HEK293 (cell line): ENCODE measurements at regions not wholly inside any gene's neighbourhood (a gene's known extent, or its start where the extent isn't known, plus 50 kb on each side); places are given as distances from the start of the nearest gene placed in this dataset.

Experiments used
- CTCF ChIA-PET: fragments of 350-600 bp; formaldehyde crosslinking; extraction: SDS; loops from one replicate; lab custom pipeline; 2021; ENCODE audit warnings: antibody characterized with exemption; lab: Yijun Ruan, JAX
- POLR2A ChIA-PET: fragments of 300-600 bp; formaldehyde crosslinking; extraction: SDS; loops from one replicate; lab custom pipeline; 2020; ENCODE audit warnings: antibody characterized with exemption, inconsistent platforms; lab: Yijun Ruan, JAX
- H3K27ac ChIP-seq: fragments of 200-500 bp; sonication (Bioruptor generic); 2 replicates; pipeline ENCODE4 v1.5.1; 2014; ENCODE audit warnings: low read depth, low read length, control low read depth, inconsistent platforms; ENCODE audit errors: extremely low read depth
- H3K36me3 ChIP-seq, 2 experiments: fragments of 200-500 bp in 1 of 2; sonication (Bioruptor generic) in 1 of 2; 1 replicate in 1 of 2; 2 replicates in 1 of 2; pipeline ENCODE4 v1.5.1; 2014 to 2017; ENCODE audit warnings: inconsistent platforms in 2 of 2, low read length in 2 of 2; ENCODE audit not compliant: control insufficient read depth in 2 of 2, insufficient read depth in 1 of 2
- H3K4me1 ChIP-seq: fragments of 200-500 bp; sonication (Bioruptor generic); 2 replicates; pipeline ENCODE4 v1.5.1; 2014; ENCODE audit warnings: mild to moderate bottlenecking, low read length, inconsistent platforms; ENCODE audit not compliant: control insufficient read depth, insufficient read depth
- H3K4me3 ChIP-seq: 2 replicates; pipeline ENCODE4 v1.5.1; 2011; ENCODE audit warnings: low read depth, mild to moderate bottlenecking, control low read depth, low read length, moderate library complexity
- H3K9me3 ChIP-seq: fragments of 200-500 bp; sonication (Bioruptor generic); 2 replicates; pipeline ENCODE4 v1.5.1; 2014; ENCODE audit warnings: low read depth, low read length, inconsistent platforms; ENCODE audit not compliant: control insufficient read depth, insufficient read depth
- FEZF1 ChIP-seq: fragments of 450-650 bp; formaldehyde crosslinking; IDR thresholded peaks from 2 replicates; pipeline ENCODE4 v1.5.1; 2016; ENCODE audit warnings: missing biosample characterization, missing genetic modification characterization
- GFI1B ChIP-seq: fragments of 450-650 bp; formaldehyde crosslinking; IDR thresholded peaks from 2 replicates; pipeline ENCODE4 v1.5.1; 2016; ENCODE audit warnings: missing biosample characterization, missing genetic modification characterization
- HOXA7 ChIP-seq: sonication (generic); formaldehyde crosslinking; IDR thresholded peaks from 2 replicates; pipeline ENCODE4 v1.8.1; 2022; ENCODE audit warnings: missing genetic modification reagents, borderline replicate concordance
- HOXC10 ChIP-seq: sonication (generic); formaldehyde crosslinking; IDR thresholded peaks from 2 replicates; pipeline ENCODE4 v1.8.1; 2023; ENCODE audit warnings: mild to moderate bottlenecking, missing genetic modification reagents
- OSR2 ChIP-seq: fragments of 450-650 bp; formaldehyde crosslinking; IDR thresholded peaks from 2 replicates; pipeline ENCODE4 v1.5.1; 2016; ENCODE audit warnings: missing biosample characterization, missing genetic modification characterization
- SP3 ChIP-seq: fragments of 450-650 bp; formaldehyde crosslinking; IDR thresholded peaks from 2 replicates; pipeline ENCODE4 v1.5.1; 2016; ENCODE audit warnings: missing biosample characterization, missing genetic modification characterization
- WT1 ChIP-seq: fragments of 450-650 bp; formaldehyde crosslinking; IDR thresholded peaks from 2 replicates; pipeline ENCODE4 v1.5.1; 2016; ENCODE audit warnings: missing biosample characterization, missing genetic modification characterization
- YY2 ChIP-seq: fragments of 450-650 bp; formaldehyde crosslinking; IDR thresholded peaks from 2 replicates; pipeline ENCODE4 v1.5.1; 2016; ENCODE audit warnings: missing biosample characterization, missing genetic modification characterization
- ZFP37 ChIP-seq: fragments of 450-650 bp; formaldehyde crosslinking; IDR thresholded peaks from 2 replicates; pipeline ENCODE4 v1.5.1; 2016; ENCODE audit warnings: missing biosample characterization, missing genetic modification characterization
- ZNF169 ChIP-seq: fragments of 450-650 bp; formaldehyde crosslinking; IDR thresholded peaks from 2 replicates; pipeline ENCODE4 v1.5.1; 2016; ENCODE audit warnings: missing biosample characterization, missing genetic modification characterization
- ZNF2 ChIP-seq: fragments of 450-650 bp; formaldehyde crosslinking; IDR thresholded peaks from 2 replicates; pipeline ENCODE4 v1.5.1; 2016; ENCODE audit warnings: missing biosample characterization, missing genetic modification characterization
- ZNF311 ChIP-seq: fragments of 450-650 bp; formaldehyde crosslinking; IDR thresholded peaks from 2 replicates; pipeline ENCODE4 v1.5.1; 2017; ENCODE audit warnings: missing biosample characterization, missing genetic modification characterization, borderline replicate concordance
- ZNF335 ChIP-seq: fragments of 450-650 bp; formaldehyde crosslinking; conservative IDR thresholded peaks from 2 replicates; pipeline ENCODE4 v1.5.1; 2016; ENCODE audit warnings: missing biosample characterization, missing genetic modification characterization
- ZNF354C ChIP-seq: fragments of 450-650 bp; formaldehyde crosslinking; IDR thresholded peaks from 2 replicates; pipeline ENCODE4 v1.5.1; 2016; ENCODE audit warnings: missing biosample characterization, missing genetic modification characterization, low read depth, borderline replicate concordance
- ZNF433 ChIP-seq: fragments of 450-650 bp; formaldehyde crosslinking; IDR thresholded peaks from 2 replicates; pipeline ENCODE4 v1.5.1; 2016; ENCODE audit warnings: missing biosample characterization, missing genetic modification characterization, low read depth
- ZNF629 ChIP-seq: fragments of 450-650 bp; formaldehyde crosslinking; IDR thresholded peaks from 2 replicates; pipeline ENCODE4 v1.5.1; 2017; ENCODE audit warnings: missing biosample characterization, missing genetic modification characterization
- ZNF707 ChIP-seq: fragments of 450-650 bp; formaldehyde crosslinking; IDR thresholded peaks from 2 replicates; pipeline ENCODE4 v1.5.1; 2016; ENCODE audit warnings: missing biosample characterization, missing genetic modification characterization
- ZNF768 ChIP-seq: fragments of 450-650 bp; formaldehyde crosslinking; IDR thresholded peaks from 2 replicates; pipeline ENCODE4 v1.5.1; 2018; ENCODE audit warnings: missing biosample characterization, mild to moderate bottlenecking, missing genetic modification characterization
- TF ChIP-seq, protein P1 (sequence below): fragments of 450-650 bp; formaldehyde crosslinking; IDR thresholded peaks from 2 replicates; pipeline ENCODE4 v1.5.1; 2016; ENCODE audit warnings: missing biosample characterization, missing genetic modification characterization
- TF ChIP-seq, protein P2 (sequence below): fragments of 450-650 bp; formaldehyde crosslinking; IDR thresholded peaks from 2 replicates; pipeline ENCODE4 v1.5.1; 2016; ENCODE audit warnings: missing biosample characterization, missing genetic modification characterization
- TF ChIP-seq, protein P3 (sequence below): fragments of 450-650 bp; formaldehyde crosslinking; IDR thresholded peaks from 2 replicates; pipeline ENCODE4 v1.5.1; 2016; ENCODE audit warnings: missing biosample characterization, missing genetic modification characterization
- TF ChIP-seq, protein P4 (sequence below): fragments of 450-650 bp; formaldehyde crosslinking; IDR thresholded peaks from 2 replicates; pipeline ENCODE4 v1.5.1; 2016; ENCODE audit warnings: missing biosample characterization, missing genetic modification characterization

DNA sequence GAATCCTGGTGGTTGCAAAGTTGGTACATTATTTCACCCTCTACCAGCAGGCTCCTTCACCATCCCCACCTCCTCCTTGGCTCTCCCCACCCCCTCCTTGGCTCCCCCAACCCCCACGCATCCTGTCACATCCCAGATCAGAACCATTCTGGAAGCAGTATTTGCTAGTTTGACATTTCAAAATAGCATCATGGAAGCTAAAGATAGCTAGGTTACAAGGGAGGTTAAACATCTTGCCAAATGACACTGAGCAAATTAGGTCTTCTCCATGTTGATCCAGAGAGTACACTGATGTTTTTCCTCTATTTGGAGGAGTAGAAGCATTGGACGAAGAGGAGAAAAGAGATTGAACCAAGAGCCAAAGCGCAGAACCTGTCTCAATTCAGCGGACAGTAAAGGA is 158.9 kb upstream of the FGGY start:
- Histone ChIP-seq H3K9me3 (no peaks in the 10 kb centered on the region), H3K27ac (no peak overlapping the region), H3K36me3 (no peaks in the 10 kb centered on the region), H3K4me3 (no peak overlapping the region), H3K4me1 (no peaks in the 10 kb centered on the region)
- no peak for TF ChIP-seq ZNF629 (tag by site-specific recombination)
- TF ChIP-seq HOXC10, result no peak
- no peak for TF ChIP-seq HOXA7 (CRISPR knock-in tag)
- TF ChIP-seq WT1 (tag by site-specific recombination), result no peak
- TF ChIP-seq ZFP37 (tag by site-specific recombination), result no peak
- no peak for TF ChIP-seq ZNF169 (tag by site-specific recombination)
- TF ChIP-seq ZNF311, result no peak
- TF ChIP-seq ZNF2, result no peak
- TF ChIP-seq OSR2, result no peak
- no peak for TF ChIP-seq ZNF707 (tag by site-specific recombination)
- ChIA-PET CTCF (interaction anchor here (0.7 kb wide), 1 partner anchor 320 kb away, joined by 4 read pairs; no protein-coding TSS in a partner anchor), POLR2A (interaction anchor here (0.6 kb wide), 1 partner anchor 203 kb away, joined by 4 read pairs; no protein-coding TSS in a partner anchor)

DNA sequence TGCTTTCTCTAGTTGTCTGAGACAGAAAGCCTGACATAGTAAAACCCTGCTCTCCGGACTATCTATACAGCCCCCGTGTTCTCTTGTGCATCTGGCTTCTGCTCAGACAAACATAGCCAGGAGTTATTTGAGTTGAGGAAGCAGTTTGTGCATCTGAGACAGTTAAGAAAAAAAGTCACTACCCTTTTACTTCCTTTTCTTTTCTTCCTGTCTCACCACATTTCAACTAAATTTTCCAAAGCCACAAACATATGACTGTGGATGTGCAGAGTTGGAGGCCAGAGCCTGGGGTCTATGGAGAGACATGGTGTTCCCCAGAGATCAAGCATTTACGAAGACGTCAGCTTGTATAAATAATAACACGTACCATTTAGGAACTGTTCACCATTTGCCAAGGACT is 158.5 kb upstream of the FGGY start:
- no peaks in the 10 kb centered on the region for H3K4me1 ChIP-seq
- TF ChIP-seq, protein P1, sequence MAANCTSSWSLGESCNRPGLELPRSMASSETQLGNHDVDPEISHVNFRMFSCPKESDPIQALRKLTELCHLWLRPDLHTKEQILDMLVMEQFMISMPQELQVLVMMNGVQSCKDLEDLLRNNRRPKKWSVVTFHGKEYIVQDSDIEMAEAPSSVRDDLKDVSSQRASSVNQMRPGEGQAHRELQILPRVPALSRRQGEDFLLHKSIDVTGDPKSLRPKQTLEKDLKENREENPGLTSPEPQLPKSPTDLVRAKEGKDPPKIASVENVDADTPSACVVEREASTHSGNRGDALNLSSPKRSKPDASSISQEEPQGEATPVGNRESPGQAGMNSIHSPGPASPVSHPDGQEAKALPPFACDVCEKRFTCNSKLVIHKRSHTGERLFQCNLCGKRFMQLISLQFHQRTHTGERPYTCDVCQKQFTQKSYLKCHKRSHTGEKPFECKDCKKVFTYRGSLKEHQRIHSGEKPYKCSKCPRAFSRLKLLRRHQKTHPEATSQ (tag by site-specific recombination), result no peak
- TF ChIP-seq SP3 (tag by site-specific recombination) (no peak), FEZF1 (tag by site-specific recombination) (no peak), ZNF354C (tag by site-specific recombination) (no peak), ZNF335 (tag by site-specific recombination) (no peak), ZNF768 (tag by site-specific recombination) (no peak), ZNF169 (tag by site-specific recombination) (no peak), GFI1B (tag by site-specific recombination) (no peak), YY2 (tag by site-specific recombination) (no peak), ZNF433 (tag by site-specific recombination) (no peak)
- TF ChIP-seq, protein P2, sequence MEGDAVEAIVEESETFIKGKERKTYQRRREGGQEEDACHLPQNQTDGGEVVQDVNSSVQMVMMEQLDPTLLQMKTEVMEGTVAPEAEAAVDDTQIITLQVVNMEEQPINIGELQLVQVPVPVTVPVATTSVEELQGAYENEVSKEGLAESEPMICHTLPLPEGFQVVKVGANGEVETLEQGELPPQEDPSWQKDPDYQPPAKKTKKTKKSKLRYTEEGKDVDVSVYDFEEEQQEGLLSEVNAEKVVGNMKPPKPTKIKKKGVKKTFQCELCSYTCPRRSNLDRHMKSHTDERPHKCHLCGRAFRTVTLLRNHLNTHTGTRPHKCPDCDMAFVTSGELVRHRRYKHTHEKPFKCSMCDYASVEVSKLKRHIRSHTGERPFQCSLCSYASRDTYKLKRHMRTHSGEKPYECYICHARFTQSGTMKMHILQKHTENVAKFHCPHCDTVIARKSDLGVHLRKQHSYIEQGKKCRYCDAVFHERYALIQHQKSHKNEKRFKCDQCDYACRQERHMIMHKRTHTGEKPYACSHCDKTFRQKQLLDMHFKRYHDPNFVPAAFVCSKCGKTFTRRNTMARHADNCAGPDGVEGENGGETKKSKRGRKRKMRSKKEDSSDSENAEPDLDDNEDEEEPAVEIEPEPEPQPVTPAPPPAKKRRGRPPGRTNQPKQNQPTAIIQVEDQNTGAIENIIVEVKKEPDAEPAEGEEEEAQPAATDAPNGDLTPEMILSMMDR, result no peak
- TF ChIP-seq, protein P3, sequence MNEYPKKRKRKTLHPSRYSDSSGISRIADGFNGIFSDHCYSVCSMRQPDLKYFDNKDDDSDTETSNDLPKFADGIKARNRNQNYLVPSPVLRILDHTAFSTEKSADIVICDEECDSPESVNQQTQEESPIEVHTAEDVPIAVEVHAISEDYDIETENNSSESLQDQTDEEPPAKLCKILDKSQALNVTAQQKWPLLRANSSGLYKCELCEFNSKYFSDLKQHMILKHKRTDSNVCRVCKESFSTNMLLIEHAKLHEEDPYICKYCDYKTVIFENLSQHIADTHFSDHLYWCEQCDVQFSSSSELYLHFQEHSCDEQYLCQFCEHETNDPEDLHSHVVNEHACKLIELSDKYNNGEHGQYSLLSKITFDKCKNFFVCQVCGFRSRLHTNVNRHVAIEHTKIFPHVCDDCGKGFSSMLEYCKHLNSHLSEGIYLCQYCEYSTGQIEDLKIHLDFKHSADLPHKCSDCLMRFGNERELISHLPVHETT, result no peak
- TF ChIP-seq, protein P4, sequence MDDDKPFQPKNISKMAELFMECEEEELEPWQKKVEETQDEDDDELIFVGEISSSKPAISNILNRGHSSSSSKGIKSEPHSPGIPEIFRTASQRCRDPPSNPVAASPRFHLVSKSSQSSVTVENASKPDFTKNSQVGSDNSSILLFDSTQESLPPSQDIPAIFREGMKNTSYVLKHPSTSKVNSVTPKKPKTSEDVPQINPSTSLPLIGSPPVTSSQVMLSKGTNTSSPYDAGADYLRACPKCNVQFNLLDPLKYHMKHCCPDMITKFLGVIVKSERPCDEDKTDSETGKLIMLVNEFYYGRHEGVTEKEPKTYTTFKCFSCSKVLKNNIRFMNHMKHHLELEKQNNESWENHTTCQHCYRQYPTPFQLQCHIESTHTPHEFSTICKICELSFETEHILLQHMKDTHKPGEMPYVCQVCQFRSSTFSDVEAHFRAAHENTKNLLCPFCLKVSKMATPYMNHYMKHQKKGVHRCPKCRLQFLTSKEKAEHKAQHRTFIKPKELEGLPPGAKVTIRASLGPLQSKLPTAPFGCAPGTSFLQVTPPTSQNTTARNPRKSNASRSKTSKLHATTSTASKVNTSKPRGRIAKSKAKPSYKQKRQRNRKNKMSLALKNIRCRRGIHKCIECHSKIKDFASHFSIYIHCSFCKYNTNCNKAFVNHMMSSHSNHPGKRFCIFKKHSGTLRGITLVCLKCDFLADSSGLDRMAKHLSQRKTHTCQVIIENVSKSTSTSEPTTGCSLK, result no peak
- CTCF ChIA-PET, result no interaction called here
- H3K36me3 ChIP-seq, result no peaks in the 10 kb centered on the region
- H3K4me3 ChIP-seq, result no peak overlapping the region
- POLR2A ChIA-PET, result interaction anchor here (0.6 kb wide), 1 partner anchor 204 kb away, joined by 4 read pairs; no protein-coding TSS in a partner anchor
- no peaks in the 10 kb centered on the region for H3K9me3 ChIP-seq
- no peak overlapping the region for H3K27ac ChIP-seq
